C4-2B (cell line): ENCODE measurements at regions not wholly inside any gene's neighbourhood (a gene's known extent, or its start where the extent isn't known, plus 50 kb on each side); places are given as distances from the start of the nearest gene placed in this dataset.

Experiments
- CTCF ChIP-seq: fragments of 450-650 bp; conservative IDR thresholded peaks from 2 replicates; pipeline ENCODE4 v1.5.1; 2017; ENCODE audit warnings: mild to moderate bottlenecking
- ZFX ChIP-seq: fragments of 450-650 bp; IDR thresholded peaks from 2 replicates; pipeline ENCODE4 v1.6.1; 2017

- TF ChIP-seq CTCF (no peak), ZFX (no peak)
Observed at GRCh38 chr13:22201375-22201925, 530.6 kb downstream of the FGF9 start.
